IPS-18c (cell line): ENCODE measurements at regions not wholly inside any gene's neighbourhood (a gene's known extent, or its start where the extent isn't known, plus 50 kb on each side); places are given as distances from the start of the nearest gene placed in this dataset.

Experiments
- H3K4me3 ChIP-seq: 2 replicates; pipeline ENCODE4 v1.7.0; 2013; ENCODE audit warnings: low read depth, mild to moderate bottlenecking, low read length, moderate library complexity; ENCODE audit not compliant: insufficient read depth
- H3K9me3 ChIP-seq: one replicate; pipeline ENCODE4 v1.6.1; 2013; ENCODE audit warnings: mild to moderate bottlenecking, low read length, moderate library complexity; ENCODE audit not compliant: control insufficient read depth, insufficient read depth

DNA sequence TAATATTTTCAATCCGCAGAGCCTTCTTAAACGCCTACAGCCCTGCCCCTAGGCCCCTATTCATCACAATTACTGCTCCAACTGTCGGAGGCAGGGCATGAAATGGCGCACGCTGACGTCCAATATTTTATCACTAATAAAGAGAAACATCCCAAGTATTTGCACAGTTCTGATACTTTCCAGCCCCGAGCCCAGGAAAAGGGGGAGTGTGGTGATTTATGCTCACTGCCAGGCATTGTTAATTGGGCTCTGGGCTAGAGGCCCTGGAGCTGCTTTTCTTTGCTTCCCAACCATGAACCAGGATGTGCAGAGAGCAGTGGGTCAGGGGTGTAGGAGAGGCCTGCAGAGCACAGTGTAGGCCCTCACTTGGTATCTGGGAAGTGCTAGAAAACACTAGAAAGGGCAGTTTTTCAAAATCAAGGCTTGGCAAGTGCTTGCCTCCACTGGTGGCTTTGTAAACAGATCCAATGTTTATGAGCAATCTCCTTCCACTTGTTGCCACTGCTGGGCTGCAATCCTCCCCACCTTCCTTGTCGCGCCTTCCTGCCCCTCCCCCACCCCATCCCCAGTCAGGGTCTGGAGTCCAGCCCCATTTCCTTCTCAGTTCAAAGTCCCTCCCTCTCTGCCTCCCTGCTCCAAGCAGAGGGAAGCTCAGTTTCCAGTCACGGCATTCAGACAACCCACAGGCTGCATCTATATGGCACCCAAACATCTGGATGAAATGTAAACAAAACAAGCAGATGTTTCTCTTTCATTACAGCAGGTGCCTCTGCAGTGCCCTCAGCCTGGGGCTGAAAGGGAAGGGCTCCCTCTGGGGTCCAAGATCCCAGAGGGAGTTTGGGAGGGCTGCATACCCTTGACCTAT lies 83.9 kb upstream of the PKDCC start:
- Histone ChIP-seq H3K9me3 (peaks cover 3% of the 10 kb centered on the region), H3K4me3 (no peak overlapping the region)

DNA sequence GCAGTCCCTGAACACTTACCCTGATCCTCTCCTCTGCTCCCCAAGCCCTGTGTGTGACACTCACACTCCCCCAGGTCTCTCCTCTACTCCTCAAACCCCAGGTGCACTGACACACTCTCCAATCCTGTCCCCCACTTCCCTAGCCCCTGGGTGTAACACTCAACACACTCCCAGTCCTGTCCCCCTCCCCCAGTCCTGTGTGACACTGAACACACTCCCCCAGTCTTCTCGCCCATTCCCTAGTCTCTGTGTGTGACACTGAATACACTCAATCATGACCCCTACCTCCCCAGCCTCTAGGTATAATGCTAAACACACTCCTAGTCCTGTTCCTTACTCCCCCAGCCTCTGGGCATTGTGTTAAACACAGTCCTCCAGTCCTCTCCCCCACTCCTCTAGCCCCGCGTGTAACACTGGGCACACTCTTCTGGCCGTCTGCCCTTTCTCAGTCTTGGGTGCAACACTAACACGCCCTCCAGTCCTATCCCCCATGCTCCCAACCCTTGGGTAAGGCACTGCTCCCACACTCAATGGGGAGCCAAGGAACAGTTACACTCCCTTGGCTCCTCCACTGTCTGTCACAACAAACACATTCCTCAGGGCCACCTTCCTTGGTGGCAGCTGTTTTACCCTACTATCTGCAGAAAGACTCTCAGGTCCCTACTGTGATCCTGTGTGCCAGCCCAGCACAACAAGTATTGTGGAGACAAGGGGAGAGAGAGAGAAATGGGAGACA lies 82.5 kb upstream of the PKDCC start:
- Histone ChIP-seq H3K4me3 (no peak overlapping the region; the same call in 1 of the 2 replicates), H3K9me3 (peaks cover 5% of the 10 kb centered on the region)

DNA sequence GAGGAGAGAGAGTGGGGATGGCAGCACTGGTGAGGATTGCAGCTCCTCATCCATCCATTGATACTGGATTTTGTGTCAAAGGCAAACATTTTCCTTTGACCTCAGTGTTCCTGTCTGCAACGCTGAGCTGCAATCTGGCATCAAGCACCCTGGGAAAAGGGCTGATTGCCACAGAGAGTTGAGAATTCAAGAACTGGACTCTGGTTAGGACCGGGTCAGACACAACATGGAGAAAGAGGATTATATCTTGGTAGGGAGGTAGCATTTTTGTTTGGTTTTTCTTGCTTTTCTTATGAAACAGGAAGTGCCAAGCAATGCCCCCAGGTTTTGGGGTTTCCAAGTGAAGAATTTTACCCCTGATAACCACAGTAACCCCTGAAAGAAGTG lies 81.9 kb upstream of the PKDCC start:
- Histone ChIP-seq H3K9me3 (peaks cover 5% of the 10 kb centered on the region), H3K4me3 (no peak overlapping the region)

DNA sequence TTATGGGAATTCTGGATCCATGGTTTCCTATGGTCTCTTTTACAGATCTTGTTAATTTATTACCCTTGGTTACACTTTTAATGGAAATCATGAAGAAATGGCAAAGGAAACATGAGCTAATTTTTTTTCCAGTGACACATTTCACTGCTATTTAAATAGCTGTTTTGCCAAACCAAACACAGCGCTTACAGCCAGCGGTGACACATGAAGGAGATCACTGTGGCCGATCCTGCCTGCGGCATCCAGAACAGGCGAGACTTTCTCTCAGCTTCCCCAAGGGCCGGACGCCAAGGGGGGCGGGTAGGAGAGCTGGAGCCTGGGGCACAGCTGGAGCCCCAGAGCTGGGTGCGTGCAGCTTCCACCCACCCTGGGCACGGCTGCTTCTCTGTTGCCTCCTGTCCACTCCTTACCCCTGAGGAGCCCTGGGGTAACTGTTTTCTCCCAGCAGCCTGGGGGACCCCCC lies 81.4 kb upstream of the PKDCC start:
- Histone ChIP-seq H3K9me3 (peaks cover 5% of the 10 kb centered on the region), H3K4me3 (no peak overlapping the region)

DNA sequence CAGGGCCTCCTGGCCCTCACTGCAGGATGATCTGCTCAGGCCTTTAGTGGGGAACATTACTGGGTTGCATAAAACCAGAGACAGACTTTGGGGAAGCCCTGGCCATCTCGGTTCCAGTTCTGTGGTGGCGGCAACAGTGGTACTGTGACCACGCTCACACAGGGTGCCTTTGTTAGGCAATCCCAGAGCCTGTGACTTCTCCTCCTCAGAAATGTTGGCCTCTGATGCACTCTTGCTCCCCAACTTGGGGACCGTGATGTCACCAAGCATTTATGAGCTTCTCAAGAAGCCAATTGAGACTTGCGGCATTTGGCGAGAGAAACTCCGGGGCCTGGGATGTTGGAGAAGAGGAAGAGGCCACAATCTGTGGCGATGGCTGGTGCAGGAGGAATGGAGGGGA lies 80.9 kb upstream of the PKDCC start:
- no peak overlapping the region for H3K4me3 ChIP-seq
- peaks cover 5% of the 10 kb centered on the region for H3K9me3 ChIP-seq

DNA sequence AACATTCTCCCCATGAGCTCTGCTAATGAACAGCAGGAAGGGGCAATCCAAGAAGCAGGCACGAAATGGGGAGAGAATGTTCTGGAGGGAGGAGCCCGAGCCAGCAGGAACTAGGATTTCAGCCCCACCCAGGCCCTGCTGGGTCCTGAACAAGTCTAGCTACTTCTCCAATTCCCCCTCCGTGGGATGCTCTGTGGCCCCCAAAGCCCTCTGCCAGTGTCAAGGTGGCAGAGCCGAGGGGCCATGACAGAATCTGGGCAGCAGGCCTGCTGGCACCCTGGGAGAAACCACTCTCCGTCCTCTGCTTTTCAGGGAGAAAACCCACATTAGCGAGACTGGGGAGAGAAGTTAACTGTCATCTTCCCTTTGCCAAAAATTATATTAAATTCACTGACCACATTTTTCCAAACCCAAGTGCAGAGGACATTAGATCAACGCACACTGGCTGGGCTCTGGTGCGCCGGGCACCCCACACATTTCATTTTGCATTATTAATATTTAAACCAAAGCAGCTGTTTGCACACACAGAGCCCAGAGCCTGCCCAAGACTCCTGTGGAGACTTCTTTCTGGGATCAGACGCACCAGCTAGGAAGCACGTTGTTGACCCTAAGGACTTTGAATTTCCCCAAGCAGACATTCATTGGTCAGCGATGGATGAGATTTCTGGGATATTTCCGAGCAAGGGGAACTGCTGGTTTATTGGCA lies 80.2 kb upstream of the PKDCC start:
- Histone ChIP-seq H3K9me3 (peaks cover 5% of the 10 kb centered on the region), H3K4me3 (no peak overlapping the region)

DNA sequence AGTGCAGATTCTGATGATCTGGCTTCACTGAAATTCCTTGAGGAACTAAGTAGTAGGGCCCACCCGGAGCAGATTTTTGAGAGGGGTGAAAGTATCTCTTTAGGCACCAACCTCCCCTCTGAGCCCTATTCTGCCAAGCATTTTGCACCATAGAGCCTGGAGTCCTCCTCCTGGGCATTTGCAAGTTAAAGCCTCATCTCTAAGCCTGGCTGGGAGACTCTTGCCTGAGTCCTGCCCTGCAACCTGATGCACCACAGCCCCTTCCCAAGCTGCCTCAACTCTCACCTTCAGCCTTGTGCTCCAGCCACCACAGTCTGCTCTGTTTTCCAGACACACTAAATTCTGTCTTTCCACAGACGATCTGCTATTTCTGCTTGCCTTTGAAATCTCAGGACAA lies 79.6 kb upstream of the PKDCC start:
- Histone ChIP-seq H3K9me3 (peaks cover 5% of the 10 kb centered on the region), H3K4me3 (no peak overlapping the region)

DNA sequence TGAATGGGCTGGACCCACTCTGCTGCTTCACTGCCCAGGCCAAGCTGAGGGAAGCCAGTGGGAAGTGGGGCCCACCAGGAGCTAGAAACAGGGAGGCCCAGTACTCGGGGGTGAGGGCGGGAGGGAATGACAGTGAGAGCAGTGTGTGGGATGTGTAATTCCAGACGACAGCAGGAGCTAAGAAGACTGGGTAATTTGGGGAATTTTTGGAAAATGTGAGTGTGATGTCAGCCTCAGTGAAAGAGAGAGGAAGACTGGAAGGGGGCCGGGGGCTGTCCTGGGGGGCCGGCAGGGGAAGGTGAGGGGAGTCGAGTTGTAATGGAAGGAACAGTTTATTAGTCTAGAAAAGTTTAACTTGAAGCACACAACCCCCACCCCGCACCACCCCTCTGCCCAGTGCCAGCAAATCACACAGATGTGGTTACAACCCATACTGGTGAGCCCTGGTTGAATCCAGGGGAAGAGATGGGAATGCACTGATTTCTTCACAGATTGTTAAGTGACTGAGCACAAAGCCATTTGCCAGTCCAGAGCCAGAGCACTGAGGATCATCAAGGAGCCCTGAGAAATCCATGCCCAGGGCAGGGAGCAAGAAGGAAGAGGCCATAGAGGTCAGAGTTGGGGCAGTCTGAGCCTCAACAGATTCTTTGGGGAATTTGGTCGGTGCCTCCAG lies 76.7 kb upstream of the PKDCC start:
- peaks cover 5% of the 10 kb centered on the region for H3K9me3 ChIP-seq

DNA sequence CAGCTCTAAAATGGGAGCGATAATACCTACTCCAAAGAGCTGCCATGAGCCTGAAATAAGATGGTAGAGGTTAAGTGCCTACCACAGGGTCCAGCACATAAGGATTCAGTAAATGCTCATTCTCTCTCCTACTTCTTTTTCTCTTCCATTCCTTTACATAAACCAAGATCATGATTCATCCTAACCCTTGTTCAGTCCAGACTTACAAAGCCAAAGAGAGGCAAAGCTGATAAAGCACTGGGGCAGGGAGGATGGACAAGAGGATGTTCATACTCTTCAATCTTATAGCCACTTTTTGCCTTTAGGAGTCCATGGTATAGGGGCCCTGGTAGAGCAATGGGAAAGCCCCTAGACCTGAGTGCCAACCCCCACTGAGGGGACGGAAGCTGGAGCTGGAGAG lies 75.6 kb upstream of the PKDCC start:
- no peak overlapping the region for H3K4me3 ChIP-seq
- H3K9me3 ChIP-seq = peaks cover 2% of the 10 kb centered on the region

More for the DNA sequence above, 76.7 kb upstream of the PKDCC start:
- H3K4me3 ChIP-seq = no peak overlapping the region

DNA sequence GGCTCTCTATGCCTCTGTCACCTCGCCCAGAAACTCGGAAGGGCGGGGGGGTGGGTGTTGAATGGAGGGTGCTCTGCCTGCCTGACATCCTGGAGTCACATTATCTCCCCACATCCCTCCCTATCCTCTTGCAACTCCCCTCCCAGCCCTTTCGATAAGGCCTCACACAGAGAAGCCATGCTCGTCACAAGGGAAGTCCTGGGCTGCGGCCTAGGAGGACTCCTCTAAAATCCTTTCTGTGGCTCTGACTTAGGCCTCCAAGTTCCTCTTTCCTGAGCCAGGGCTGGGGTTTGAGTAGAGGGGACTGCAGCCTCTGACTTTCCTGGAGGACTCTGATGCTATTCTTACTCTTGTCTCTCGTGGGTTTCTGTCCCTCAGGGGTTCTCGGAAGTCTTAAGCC lies 75.0 kb upstream of the PKDCC start:
- Histone ChIP-seq H3K9me3 (peaks cover 2% of the 10 kb centered on the region), H3K4me3 (no peak overlapping the region)

DNA sequence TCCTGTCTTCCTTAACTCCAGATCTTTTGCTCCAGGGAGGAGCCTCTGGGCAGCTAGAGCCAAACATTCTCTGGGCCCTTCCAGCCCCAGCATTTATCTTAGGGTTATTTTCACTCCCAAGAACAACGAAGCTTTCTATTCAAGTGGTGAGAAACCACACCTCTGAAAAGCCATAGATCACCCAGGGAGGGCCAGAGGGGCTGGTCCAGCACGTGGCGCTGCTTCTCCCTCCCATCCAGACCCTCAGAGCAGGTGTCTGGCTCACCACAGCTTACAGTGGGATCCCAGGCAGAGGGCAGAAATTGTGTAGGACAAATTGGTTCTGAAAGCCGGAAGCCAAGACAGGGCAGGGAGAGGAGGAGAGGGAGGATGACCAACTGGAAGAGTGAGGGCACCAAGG lies 74.0 kb upstream of the PKDCC start:
- peaks cover 2% of the 10 kb centered on the region for H3K9me3 ChIP-seq
- H3K4me3 ChIP-seq = no peak overlapping the region

DNA sequence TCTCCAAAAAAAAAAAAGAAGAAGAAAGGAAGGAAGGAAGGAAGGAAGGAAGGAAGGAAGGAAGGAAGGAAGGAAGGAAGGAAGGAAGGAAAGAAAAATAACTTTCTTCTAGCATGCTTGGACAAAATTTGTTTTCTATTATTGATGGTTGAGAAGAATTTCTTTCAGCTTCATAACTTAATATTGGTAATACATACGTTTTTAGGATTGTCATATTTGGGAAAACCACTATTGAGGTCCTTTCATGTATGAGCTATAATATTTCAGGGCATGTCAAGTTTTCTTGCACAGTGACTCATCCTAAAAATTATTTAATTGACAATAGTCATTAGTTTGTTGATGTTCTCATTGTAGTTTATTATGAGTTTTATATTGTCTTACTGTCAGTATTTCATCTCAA lies 66.4 kb upstream of the PKDCC start:
- Histone ChIP-seq H3K9me3 (no peaks in the 10 kb centered on the region), H3K4me3 (no peak overlapping the region)

DNA sequence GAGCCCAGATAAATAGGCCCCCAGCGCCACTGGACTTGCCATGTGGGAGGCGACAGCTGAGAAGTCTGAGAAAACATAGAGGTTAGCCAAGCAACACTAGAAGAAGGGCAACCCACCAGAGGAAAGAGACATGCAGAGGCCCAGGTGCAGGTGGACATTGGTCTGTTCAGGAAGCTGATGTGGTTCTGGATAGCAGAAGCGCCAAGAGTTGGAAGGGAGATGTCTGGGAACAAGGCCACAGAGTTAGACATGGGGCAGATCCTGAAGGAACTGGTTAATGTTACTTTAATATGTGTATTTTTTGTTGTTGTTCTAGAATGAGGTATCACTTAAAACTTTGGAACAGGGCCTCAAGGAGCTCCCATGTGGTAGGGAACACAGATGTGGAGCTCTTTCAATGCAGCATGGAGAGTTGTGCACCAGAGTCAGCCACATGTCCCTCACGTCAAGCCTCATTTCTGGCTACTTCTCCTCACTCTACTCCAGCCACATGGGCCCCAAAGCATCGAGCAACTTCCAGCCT lies 62.2 kb upstream of the PKDCC start:
- no peaks in the 10 kb centered on the region for H3K9me3 ChIP-seq
- H3K4me3 ChIP-seq = no peak overlapping the region

DNA sequence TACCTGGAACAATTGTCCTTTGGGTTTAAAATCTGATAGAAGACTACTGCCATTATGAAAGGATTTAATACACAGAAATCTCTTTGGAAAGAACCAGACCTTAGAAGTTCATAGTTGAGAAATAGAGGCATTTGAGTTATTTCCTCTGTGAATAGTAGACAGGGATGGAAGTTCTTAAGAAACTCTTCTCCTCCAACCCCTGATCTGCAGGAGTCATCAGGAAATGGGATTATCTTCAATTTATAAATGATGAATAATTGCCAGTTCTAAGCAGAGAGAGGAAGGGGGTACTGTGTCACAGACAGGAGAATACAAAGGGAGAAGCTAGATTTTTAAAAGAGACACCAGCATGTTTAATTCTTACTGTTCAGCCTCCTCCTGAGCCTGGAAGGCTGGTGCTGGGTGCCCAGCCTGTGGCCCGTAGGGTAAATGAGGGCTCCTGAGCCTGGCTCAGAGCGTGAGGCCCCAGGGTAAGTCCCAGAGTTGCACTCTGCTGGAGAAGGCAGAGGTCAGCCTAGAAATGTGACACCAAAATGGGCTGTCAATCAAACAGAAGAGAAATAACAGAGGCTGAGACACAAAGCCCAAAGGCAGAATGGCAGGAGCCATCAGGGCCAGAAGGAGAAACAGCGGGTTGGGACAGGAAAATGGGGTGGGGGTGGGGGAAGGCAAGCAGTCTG lies 58.2 kb upstream of the PKDCC start:
- Histone ChIP-seq H3K4me3 (no peak overlapping the region), H3K9me3 (peaks cover 4% of the 10 kb centered on the region)

DNA sequence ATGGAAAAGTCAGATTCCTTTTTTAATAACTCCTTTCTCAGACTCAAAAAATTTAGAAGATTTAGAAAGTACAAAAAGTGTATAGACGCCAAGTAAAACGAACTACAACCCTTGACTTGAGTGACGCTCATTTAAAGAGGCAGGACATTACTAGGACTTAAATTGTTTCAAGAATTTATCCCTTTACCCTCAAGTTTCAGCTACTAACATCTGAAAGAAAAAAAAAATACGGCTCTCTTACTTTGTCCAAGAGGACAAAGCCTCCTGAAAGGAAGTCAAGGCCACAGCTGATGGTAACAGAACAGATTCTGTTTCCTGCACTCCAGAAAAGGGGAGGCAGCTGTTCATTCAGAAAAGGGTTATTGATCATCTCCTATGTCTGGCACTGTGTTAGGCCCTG lies 57.6 kb upstream of the PKDCC start:
- Histone ChIP-seq H3K9me3 (peaks cover 7% of the 10 kb centered on the region), H3K4me3 (no peak overlapping the region)

DNA sequence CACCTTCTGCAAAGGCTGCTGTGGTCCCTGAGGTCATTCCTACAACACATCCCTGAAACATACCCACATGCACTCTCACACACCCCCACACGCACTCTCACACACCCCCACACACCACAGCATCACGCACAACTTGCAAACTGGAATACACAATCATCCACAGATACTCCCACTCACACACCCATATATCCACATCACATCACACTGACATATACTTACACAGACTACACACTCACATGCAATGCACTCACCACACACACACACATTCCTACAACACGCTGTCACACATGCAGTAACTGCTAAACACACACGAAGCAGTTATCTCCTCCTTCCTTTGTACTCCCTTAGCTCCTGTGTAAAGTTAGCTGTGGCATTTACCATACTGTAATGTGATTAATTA lies 57.1 kb upstream of the PKDCC start:
- Histone ChIP-seq H3K9me3 (peaks cover 7% of the 10 kb centered on the region), H3K4me3 (no peak overlapping the region)
